ENCODE measurements at regions not wholly inside any gene's neighbourhood (a gene's known extent, or its start where the extent isn't known, plus 50 kb on each side); places are given as distances from the start of the nearest gene placed in this dataset.

DNA sequence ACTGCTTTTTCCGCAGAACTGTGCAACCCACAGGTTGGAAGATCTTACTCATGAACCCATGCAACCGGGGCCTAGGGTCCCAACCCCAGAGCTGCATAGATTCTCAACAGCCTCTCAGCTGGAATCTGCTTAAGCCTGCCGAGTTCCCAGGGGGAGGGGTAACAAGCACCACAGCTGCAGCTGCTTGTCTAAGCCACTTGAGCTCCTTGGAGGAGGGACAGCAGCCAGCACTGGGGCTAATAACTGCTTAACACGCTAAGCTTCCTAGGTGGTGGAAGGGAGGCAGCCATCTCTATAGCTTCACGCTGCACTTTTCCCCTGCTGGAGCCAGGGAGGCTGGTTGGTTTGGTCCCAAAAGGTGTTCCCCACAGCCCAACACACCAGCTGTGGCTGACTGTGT lies 311.6 kb downstream of the DSC3 start:
- H3K4me3 ChIP-seq (ENCODE audit: low read depth, low read length), result no peak overlapping the region
- TF ChIP-seq, protein P1, sequence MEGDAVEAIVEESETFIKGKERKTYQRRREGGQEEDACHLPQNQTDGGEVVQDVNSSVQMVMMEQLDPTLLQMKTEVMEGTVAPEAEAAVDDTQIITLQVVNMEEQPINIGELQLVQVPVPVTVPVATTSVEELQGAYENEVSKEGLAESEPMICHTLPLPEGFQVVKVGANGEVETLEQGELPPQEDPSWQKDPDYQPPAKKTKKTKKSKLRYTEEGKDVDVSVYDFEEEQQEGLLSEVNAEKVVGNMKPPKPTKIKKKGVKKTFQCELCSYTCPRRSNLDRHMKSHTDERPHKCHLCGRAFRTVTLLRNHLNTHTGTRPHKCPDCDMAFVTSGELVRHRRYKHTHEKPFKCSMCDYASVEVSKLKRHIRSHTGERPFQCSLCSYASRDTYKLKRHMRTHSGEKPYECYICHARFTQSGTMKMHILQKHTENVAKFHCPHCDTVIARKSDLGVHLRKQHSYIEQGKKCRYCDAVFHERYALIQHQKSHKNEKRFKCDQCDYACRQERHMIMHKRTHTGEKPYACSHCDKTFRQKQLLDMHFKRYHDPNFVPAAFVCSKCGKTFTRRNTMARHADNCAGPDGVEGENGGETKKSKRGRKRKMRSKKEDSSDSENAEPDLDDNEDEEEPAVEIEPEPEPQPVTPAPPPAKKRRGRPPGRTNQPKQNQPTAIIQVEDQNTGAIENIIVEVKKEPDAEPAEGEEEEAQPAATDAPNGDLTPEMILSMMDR (conservative IDR thresholded peaks at IDR 0.05; ENCODE audit: low read depth, low read length), result no peak
- no peak for DNase-seq (ENCODE audit: low read depth)

DNA sequence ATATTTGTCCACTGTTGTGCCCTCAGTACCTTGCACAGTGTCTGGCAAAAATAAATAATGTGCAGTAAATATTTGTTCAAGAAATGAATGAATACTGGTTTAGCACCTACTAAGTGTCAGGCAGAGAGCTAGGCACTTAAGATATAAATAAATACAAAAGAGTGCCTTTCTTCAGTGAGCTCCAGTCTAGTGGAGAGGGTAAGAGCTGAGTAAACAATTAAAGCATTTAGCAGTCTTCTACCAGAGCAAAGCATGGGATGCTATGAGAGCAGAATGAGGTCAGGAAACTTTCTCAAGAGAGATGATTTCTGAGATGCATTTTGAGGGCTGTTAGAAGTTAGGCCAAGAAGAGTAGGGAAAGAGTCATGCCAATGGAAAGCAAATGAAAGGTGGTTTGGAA lies 314.7 kb downstream of the DSC3 start:
- H3K4me3 ChIP-seq (ENCODE audit: low read depth, low read length), result no peak overlapping the region
- DNase-seq (ENCODE audit: low read depth), result no peak
- TF ChIP-seq, protein P1 (conservative IDR thresholded peaks at IDR 0.05; ENCODE audit: low read depth, low read length), result no peak

DNA sequence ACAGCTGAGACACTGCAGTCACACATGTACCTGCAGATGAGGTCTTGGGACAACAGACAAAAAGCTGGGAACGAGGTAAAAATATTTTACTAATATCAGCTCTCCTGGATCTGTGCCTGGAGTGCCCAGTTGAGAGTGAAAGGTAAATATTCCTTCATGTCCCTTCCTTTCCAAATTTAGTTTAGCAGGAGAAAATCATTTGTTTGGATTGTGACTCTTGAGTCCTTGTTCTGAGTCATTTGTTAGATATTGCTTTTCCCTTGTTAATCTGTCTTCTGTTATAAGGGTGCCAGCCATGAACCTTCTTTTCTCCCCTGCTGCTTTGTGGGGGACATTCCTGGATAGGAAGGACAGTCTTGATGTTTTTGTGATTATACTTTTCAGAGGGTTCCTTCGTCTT lies 329.2 kb downstream of the DSC3 start:
- TF ChIP-seq, protein P1 (conservative IDR thresholded peaks at IDR 0.05; ENCODE audit: low read depth, low read length), result no peak

DNA sequence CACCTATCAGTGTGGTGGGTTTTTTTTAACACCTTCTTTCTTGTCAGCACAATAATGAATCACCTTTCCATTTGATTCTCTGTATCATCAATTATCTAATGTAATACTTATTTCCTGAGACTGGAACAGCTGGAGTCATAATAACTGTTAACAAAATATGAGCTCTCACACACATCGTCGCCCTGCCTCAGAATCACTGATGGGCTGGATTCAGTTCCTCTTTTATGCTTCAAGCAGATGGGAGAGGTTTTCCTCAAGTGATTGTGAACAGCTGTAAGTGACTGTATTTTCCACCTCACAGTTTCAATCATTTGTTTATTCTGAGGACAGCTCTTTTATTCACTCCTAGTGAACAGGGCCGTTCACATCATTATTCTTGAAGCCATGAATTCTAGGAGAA lies 330.2 kb downstream of the DSC3 start:
- H3K4me3 ChIP-seq (ENCODE audit: low read depth, low read length), result no peak overlapping the region
- DNase-seq (ENCODE audit: low read depth), result no peak
- TF ChIP-seq, protein P1 (conservative IDR thresholded peaks at IDR 0.05; ENCODE audit: low read depth, low read length), result no peak

More for the DNA sequence above, 329.2 kb downstream of the DSC3 start:
- no peak for DNase-seq (ENCODE audit: low read depth)
- no peak overlapping the region for H3K4me3 ChIP-seq (ENCODE audit: low read depth, low read length)

DNA sequence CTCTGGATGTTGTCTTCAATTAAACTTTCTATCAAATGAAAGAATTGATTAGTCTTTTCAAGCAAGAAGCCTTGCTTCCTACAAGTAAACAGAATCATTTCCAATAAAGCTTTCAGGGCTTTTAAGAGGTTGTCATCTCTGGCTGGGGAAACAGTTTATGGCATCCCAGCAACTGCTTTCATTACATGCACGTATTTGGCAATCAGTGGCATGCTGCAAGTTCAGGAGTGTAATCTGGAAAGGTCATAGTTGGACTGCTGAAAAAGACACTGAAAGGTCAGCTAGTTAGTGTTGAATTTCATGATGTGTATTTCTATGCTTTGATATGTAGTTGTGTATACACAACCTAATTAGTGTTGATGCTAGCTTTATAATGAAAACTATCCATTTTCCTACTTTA lies 332.9 kb downstream of the DSC3 start:
- DNase-seq (ENCODE audit: low read depth), result no peak
- no peak overlapping the region for H3K4me3 ChIP-seq (ENCODE audit: low read depth, low read length)
- TF ChIP-seq, protein P1 (conservative IDR thresholded peaks at IDR 0.05; ENCODE audit: low read depth, low read length), result no peak

DNA sequence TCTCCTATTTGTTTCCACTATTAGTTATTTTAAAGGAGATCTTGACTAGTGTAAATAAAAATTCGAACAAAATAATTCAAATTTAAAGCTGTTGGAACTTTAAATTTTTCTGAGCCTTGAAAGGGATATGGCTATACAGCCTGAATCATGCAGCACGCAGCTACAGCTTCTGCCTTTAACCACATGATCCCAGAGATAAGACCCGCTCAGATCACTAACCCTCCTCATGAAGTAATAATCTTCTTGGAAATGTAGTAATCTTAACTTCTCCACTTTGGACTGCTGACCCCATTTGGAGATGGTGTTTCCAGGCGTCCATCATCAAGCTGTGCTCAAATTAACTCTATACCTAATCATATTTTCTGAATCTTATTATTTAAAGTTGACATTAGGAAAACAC lies 336.6 kb downstream of the DSC3 start:
- H3K4me3 ChIP-seq (ENCODE audit: low read depth, low read length), result no peak overlapping the region
- TF ChIP-seq, protein P1 (conservative IDR thresholded peaks at IDR 0.05; ENCODE audit: low read depth, low read length), result no peak
- DNase-seq (ENCODE audit: low read depth), result no peak

DNA sequence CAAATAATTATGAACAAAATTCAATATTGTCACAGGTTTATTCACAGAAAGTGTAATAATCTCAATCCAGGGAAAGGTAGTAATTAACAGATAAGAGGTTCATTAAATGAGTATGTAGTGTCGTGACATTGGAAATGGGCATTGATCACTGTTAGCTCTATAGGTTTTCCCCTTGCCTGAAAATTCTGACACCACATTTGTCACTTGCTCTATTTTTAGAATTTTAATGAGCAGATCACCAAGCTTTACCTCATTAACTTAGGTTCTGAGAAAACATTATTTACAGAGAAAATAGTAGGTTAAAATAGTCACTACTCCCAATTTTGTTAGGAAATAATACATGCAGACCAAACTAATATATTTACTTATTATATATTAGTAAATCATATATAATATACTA lies 344.0 kb downstream of the DSC3 start:
- DNase-seq (ENCODE audit: low read depth), result no peak
- no peak overlapping the region for H3K4me3 ChIP-seq (ENCODE audit: low read depth, low read length)

More for the DNA sequence above, 344.0 kb downstream of the DSC3 start:
- TF ChIP-seq, protein P1 (conservative IDR thresholded peaks at IDR 0.05; ENCODE audit: low read depth, low read length), result no peak
